ENCODE measurements at regions not wholly inside any gene's neighbourhood (a gene's known extent, or its start where the extent isn't known, plus 50 kb on each side); places are given as distances from the start of the nearest gene placed in this dataset.

DNA sequence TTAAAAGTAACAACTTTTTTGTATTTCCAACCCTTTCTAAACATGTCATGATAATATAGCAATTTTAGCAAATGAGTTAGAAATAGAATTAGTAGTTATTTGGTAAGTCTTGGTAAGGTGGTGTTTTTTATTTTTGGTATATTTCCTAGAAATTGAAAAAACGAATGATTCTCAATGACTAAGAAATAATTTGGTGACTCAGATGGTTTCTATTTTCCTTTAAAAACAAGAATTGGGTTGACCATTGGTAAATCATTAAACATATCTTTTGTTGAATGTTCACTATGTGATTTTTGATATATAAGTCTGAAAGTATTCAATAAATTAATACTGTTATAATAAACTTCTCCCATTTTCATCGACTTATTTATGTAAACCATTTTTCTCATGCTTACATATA, 206.2 kb upstream of the BANK1 start:
- H3K79me2 ChIP-seq (ENCODE audit: low read length), result no peaks in the 10 kb centered on the region
- intact Hi-C loops (cut with micrococcal nuclease), result no loop called here
- no peak for ATAC-seq
- no peaks in the 10 kb centered on the region for H4K20me1 ChIP-seq (ENCODE audit: low read length)
- BruUV-seq (replicated peaks), result no TSS peak
- no peak overlapping the region for H3K9ac ChIP-seq (ENCODE audit: low read length)
- no peaks in the 10 kb centered on the region for H3K36me3 ChIP-seq (ENCODE audit: low read depth, low read length)
- H3F3A ChIP-seq (ENCODE audit: low read length, unreplicated experiment), result no peaks in the 10 kb centered on the region
- H3K27ac ChIP-seq (ENCODE audit: low read length), result no peak overlapping the region
- H3K4me3 ChIP-seq (ENCODE audit: low read length), result no peak overlapping the region
- no peak overlapping the region for H3K4me2 ChIP-seq (ENCODE audit: low read length)
- CTCF ChIA-PET, result no interaction called here
- POLR2A ChIA-PET (ENCODE audit: unreplicated experiment), result no interaction called here
- H3K9me3 ChIP-seq (ENCODE audit: low read length), result no peaks in the 10 kb centered on the region
- H3K27me3 ChIP-seq (ENCODE audit: low read length), result no peaks in the 10 kb centered on the region
- no peaks in the 10 kb centered on the region for H3K4me1 ChIP-seq (ENCODE audit: insufficient read depth, low read length)
- H3K9me2 ChIP-seq (replicated peaks; ENCODE audit: low read length), result no peaks in the 10 kb centered on the region
- TF ChIP-seq EZH2 (IDR thresholded peaks at IDR 0.05; ENCODE audit: low read length, unreplicated experiment) (no peak), EZH2phosphoT487 (IDR thresholded peaks at IDR 0.05; ENCODE audit: borderline replicate concordance, low read length) (no peak)
- TF ChIP-seq, protein P1, sequence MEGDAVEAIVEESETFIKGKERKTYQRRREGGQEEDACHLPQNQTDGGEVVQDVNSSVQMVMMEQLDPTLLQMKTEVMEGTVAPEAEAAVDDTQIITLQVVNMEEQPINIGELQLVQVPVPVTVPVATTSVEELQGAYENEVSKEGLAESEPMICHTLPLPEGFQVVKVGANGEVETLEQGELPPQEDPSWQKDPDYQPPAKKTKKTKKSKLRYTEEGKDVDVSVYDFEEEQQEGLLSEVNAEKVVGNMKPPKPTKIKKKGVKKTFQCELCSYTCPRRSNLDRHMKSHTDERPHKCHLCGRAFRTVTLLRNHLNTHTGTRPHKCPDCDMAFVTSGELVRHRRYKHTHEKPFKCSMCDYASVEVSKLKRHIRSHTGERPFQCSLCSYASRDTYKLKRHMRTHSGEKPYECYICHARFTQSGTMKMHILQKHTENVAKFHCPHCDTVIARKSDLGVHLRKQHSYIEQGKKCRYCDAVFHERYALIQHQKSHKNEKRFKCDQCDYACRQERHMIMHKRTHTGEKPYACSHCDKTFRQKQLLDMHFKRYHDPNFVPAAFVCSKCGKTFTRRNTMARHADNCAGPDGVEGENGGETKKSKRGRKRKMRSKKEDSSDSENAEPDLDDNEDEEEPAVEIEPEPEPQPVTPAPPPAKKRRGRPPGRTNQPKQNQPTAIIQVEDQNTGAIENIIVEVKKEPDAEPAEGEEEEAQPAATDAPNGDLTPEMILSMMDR (conservative IDR thresholded peaks at IDR 0.05; ENCODE audit: low read depth, low read length), result no peak
- DNase-seq, result peak; percentile 10
- no peak overlapping the region for H2AFZ ChIP-seq (ENCODE audit: low read length)

DNA sequence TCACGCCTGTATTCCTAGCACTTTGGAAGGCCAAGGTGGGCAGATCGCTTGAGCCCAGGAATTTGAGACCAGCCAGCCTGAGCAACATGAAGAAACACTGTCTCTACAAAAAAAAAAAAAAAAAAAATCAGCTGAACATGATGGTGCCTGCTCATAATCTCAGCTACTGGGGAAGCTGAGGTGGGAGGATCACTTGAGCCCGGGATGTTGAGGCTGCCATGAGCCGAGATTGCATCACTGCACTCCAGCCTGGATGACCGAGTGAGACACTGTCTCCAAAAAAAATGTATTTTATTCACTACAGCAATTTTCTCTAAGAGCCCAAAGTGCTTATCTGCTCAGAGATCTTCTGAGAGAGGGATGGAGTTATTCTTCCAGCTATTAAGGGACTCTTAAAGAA, 215.8 kb upstream of the PPP3CA start:
- Histone ChIP-seq H3F3A (ENCODE audit: low read length, unreplicated experiment) (no peaks in the 10 kb centered on the region), H3K27ac (ENCODE audit: low read length) (no peak overlapping the region), H3K4me3 (ENCODE audit: low read length) (no peak overlapping the region), H3K79me2 (ENCODE audit: low read length) (no peaks in the 10 kb centered on the region), H3K4me1 (ENCODE audit: insufficient read depth, low read length) (no peaks in the 10 kb centered on the region), H3K9me3 (ENCODE audit: low read length) (no peaks in the 10 kb centered on the region), H2AFZ (ENCODE audit: low read length) (no peak overlapping the region), H3K27me3 (ENCODE audit: low read length) (no peaks in the 10 kb centered on the region), H3K9ac (ENCODE audit: low read length) (no peak overlapping the region), H4K20me1 (ENCODE audit: low read length) (no peaks in the 10 kb centered on the region), H3K4me2 (ENCODE audit: low read length) (no peak overlapping the region), H3K9me2 (replicated peaks; ENCODE audit: low read length) (no peaks in the 10 kb centered on the region), H3K36me3 (ENCODE audit: low read depth, low read length) (no peaks in the 10 kb centered on the region)
- TF ChIP-seq EZH2 (IDR thresholded peaks at IDR 0.05; ENCODE audit: low read length, unreplicated experiment) (no peak), EZH2phosphoT487 (IDR thresholded peaks at IDR 0.05; ENCODE audit: borderline replicate concordance, low read length) (no peak)
- TF ChIP-seq, protein P1 (conservative IDR thresholded peaks at IDR 0.05; ENCODE audit: low read depth, low read length), result no peak
- DNase-seq (no peak), ATAC-seq (no peak)
- intact Hi-C loops (cut with micrococcal nuclease), result no loop called here
- BruUV-seq (replicated peaks), result no TSS peak
- ChIA-PET POLR2A (ENCODE audit: unreplicated experiment) (no interaction called here), CTCF (no interaction called here)

DNA sequence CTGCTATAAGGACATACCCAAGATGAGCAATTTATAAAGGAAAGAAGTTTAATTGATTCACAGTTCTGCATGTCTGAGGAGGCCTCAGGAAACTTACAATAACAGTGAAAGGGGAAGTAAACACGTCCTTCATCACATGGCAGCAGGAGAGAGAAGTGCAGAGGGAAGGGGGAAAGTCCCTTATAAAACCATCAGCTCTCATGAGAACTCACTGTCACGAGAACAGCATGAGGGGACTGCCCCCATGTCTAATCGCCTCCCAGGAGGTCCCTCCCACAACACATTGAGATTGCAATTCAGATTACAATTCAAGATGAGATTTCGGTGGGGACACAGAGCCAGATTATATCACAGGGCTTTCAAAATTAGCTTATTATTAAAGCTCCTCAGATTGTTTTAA, 209.5 kb upstream of the PPP3CA start:
- Histone ChIP-seq H3K79me2 (ENCODE audit: low read length) (no peaks in the 10 kb centered on the region), H3K9me2 (replicated peaks; ENCODE audit: low read length) (no peaks in the 10 kb centered on the region), H2AFZ (ENCODE audit: low read length) (no peak overlapping the region), H3K4me2 (ENCODE audit: low read length) (no peak overlapping the region), H3K36me3 (ENCODE audit: low read depth, low read length) (no peaks in the 10 kb centered on the region), H4K20me1 (ENCODE audit: low read length) (no peaks in the 10 kb centered on the region), H3K27ac (ENCODE audit: low read length) (no peak overlapping the region), H3K27me3 (ENCODE audit: low read length) (no peaks in the 10 kb centered on the region), H3K9me3 (ENCODE audit: low read length) (no peaks in the 10 kb centered on the region), H3F3A (ENCODE audit: low read length, unreplicated experiment) (no peaks in the 10 kb centered on the region), H3K9ac (ENCODE audit: low read length) (no peak overlapping the region), H3K4me1 (ENCODE audit: insufficient read depth, low read length) (no peaks in the 10 kb centered on the region), H3K4me3 (ENCODE audit: low read length) (no peak overlapping the region)
- intact Hi-C loops (cut with micrococcal nuclease), result no loop called here
- DNase-seq (no peak), ATAC-seq (no peak)
- CTCF ChIA-PET, result no interaction called here
- no TSS peak for BruUV-seq (replicated peaks)
- TF ChIP-seq, protein P1 (conservative IDR thresholded peaks at IDR 0.05; ENCODE audit: low read depth, low read length), result no peak
- TF ChIP-seq EZH2 (IDR thresholded peaks at IDR 0.05; ENCODE audit: low read length, unreplicated experiment) (no peak), EZH2phosphoT487 (IDR thresholded peaks at IDR 0.05; ENCODE audit: borderline replicate concordance, low read length) (no peak)
- POLR2A ChIA-PET (ENCODE audit: unreplicated experiment), result no interaction called here

All from PC-3 (cell line).